ENCODE measurements at regions not wholly inside any gene's neighbourhood (a gene's known extent, or its start where the extent isn't known, plus 50 kb on each side); places are given as distances from the start of the nearest gene placed in this dataset.

GRCh38 chr3:147215660-147216059, 190.7 kb downstream of the ZIC4 start:
- Histone ChIP-seq H3K4me3 (ENCODE audit: low read depth, low read length) (no peak overlapping the region), H3K14ac (ENCODE audit: low read length) (no peak overlapping the region), H3K27ac (ENCODE audit: low read depth, low read length) (no peak overlapping the region), H3K79me2 (ENCODE audit: control insufficient read depth, insufficient read depth, low read length, poor library complexity) (no peaks in the 10 kb centered on the region), H3K79me1 (ENCODE audit: low read length) (no peaks in the 10 kb centered on the region), H3K4me2 (ENCODE audit: low read length) (no peak overlapping the region), H2BK5ac (ENCODE audit: low read depth, low read length, poor library complexity) (no peak overlapping the region), H3K27me3 (ENCODE audit: insufficient read depth, low read length) (no peaks in the 10 kb centered on the region), H4K91ac (ENCODE audit: low read depth, low read length) (no peak overlapping the region), H2BK12ac (ENCODE audit: low read length) (no peak overlapping the region), H4K8ac (ENCODE audit: low read depth, low read length) (no peak overlapping the region), H3K9ac (ENCODE audit: low read length) (no peak overlapping the region), H3K4ac (ENCODE audit: low read depth, low read length) (no peak overlapping the region), H3K18ac (ENCODE audit: low read length) (no peak overlapping the region), H2AK5ac (ENCODE audit: low read length) (no peak overlapping the region), H3K4me1 (ENCODE audit: control insufficient read depth in 1 of 2, insufficient read depth in 2 of 2, low read length in 2 of 2) (no peaks in the 10 kb centered on the region), H3K9me3 (ENCODE audit: insufficient read depth, low read depth, low read length) (no peaks in the 10 kb centered on the region), H2BK120ac (ENCODE audit: insufficient read depth, low read length, poor library complexity) (no peak overlapping the region), H2AFZ (ENCODE audit: insufficient read depth, low read length, poor library complexity) (no peak overlapping the region), H4K12ac (ENCODE audit: low read depth, low read length) (no peak overlapping the region), H3K23ac (ENCODE audit: low read length) (no peak overlapping the region), H3K36me3 (ENCODE audit: control insufficient read depth in 1 of 2, insufficient read depth in 2 of 2, low read length in 2 of 2) (no peaks in the 10 kb centered on the region)
- no peak for DNase-seq

GRCh38 chr3:147213633-147214032, 192.7 kb downstream of the ZIC4 start:
- Histone ChIP-seq H3K9me3 (ENCODE audit: insufficient read depth, low read depth, low read length) (no peaks in the 10 kb centered on the region), H2AFZ (ENCODE audit: insufficient read depth, low read length, poor library complexity) (no peak overlapping the region), H3K36me3 (ENCODE audit: control insufficient read depth in 1 of 2, insufficient read depth in 2 of 2, low read length in 2 of 2) (no peaks in the 10 kb centered on the region), H2AK5ac (ENCODE audit: low read length) (no peak overlapping the region), H4K12ac (ENCODE audit: low read depth, low read length) (no peak overlapping the region), H3K23ac (ENCODE audit: low read length) (no peak overlapping the region), H3K4me3 (ENCODE audit: low read depth, low read length) (no peak overlapping the region), H2BK5ac (ENCODE audit: low read depth, low read length, poor library complexity) (no peak overlapping the region), H3K4me2 (ENCODE audit: low read length) (no peak overlapping the region), H4K8ac (ENCODE audit: low read depth, low read length) (no peak overlapping the region), H3K27ac (ENCODE audit: low read depth, low read length) (no peak overlapping the region), H3K9ac (ENCODE audit: low read length) (no peak overlapping the region), H3K4ac (ENCODE audit: low read depth, low read length) (no peak overlapping the region), H3K14ac (ENCODE audit: low read length) (no peak overlapping the region), H3K4me1 (ENCODE audit: control insufficient read depth in 1 of 2, insufficient read depth in 2 of 2, low read length in 2 of 2) (no peaks in the 10 kb centered on the region), H4K91ac (ENCODE audit: low read depth, low read length) (no peak overlapping the region), H3K27me3 (ENCODE audit: insufficient read depth, low read length) (no peaks in the 10 kb centered on the region), H2BK12ac (ENCODE audit: low read length) (no peak overlapping the region), H3K79me2 (ENCODE audit: control insufficient read depth, insufficient read depth, low read length, poor library complexity) (no peaks in the 10 kb centered on the region), H3K18ac (ENCODE audit: low read length) (no peak overlapping the region), H3K79me1 (ENCODE audit: low read length) (no peaks in the 10 kb centered on the region), H2BK120ac (ENCODE audit: insufficient read depth, low read length, poor library complexity) (no peak overlapping the region)
- no CpG with 5 or more reads among the region's 2 CpGs for WGBS (ENCODE audit: extremely low coverage, insufficient coverage, insufficient read length)
- DNase-seq = no peak

DNA sequence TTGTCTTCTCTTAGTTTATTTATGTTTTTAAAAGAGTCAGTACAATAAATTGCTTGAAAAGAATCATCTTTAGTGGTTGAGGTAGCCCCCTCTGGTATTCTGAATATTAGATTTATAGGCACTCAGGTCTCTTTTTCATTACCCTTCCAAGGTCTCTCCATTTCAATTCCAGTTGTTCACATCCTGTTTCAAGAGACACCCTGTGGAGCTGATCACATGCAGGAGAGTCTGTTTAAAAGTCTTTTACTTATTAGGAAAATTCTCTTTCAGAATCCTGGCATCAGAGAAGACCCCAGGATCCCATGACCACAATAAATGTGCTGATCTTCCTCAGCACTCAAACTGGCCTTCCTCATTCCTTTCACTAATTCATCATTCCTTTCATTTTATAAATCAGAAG, 195.7 kb downstream of the ZIC4 start:
- H3K9ac ChIP-seq (ENCODE audit: low read length) = no peak overlapping the region
- no peak overlapping the region for H2BK120ac ChIP-seq (ENCODE audit: insufficient read depth, low read length, poor library complexity)
- no peak overlapping the region for H2AK5ac ChIP-seq (ENCODE audit: low read length)
- H2BK12ac ChIP-seq (ENCODE audit: low read length) = no peak overlapping the region
- no peak overlapping the region for H3K23ac ChIP-seq (ENCODE audit: low read length)
- DNase-seq = no peak
- H4K12ac ChIP-seq (ENCODE audit: low read depth, low read length) = no peak overlapping the region
- no peak overlapping the region for H3K27ac ChIP-seq (ENCODE audit: low read depth, low read length)
- no peaks in the 10 kb centered on the region for H3K4me1 ChIP-seq (ENCODE audit: control insufficient read depth in 1 of 2, insufficient read depth in 2 of 2, low read length in 2 of 2)
- no peak overlapping the region for H4K91ac ChIP-seq (ENCODE audit: low read depth, low read length)
- H3K4me2 ChIP-seq (ENCODE audit: low read length) = no peak overlapping the region
- H2BK5ac ChIP-seq (ENCODE audit: low read depth, low read length, poor library complexity) = no peak overlapping the region
- H3K79me1 ChIP-seq (ENCODE audit: low read length) = no peaks in the 10 kb centered on the region
- H3K79me2 ChIP-seq (ENCODE audit: control insufficient read depth, insufficient read depth, low read length, poor library complexity) = no peaks in the 10 kb centered on the region
- H3K14ac ChIP-seq (ENCODE audit: low read length) = no peak overlapping the region
- no peak overlapping the region for H3K18ac ChIP-seq (ENCODE audit: low read length)
- no peaks in the 10 kb centered on the region for H3K9me3 ChIP-seq (ENCODE audit: insufficient read depth, low read depth, low read length)
- no peaks in the 10 kb centered on the region for H3K27me3 ChIP-seq (ENCODE audit: insufficient read depth, low read length)
- no peak overlapping the region for H2AFZ ChIP-seq (ENCODE audit: insufficient read depth, low read length, poor library complexity)
- no peaks in the 10 kb centered on the region for H3K36me3 ChIP-seq (ENCODE audit: control insufficient read depth in 1 of 2, insufficient read depth in 2 of 2, low read length in 2 of 2)
- H3K4ac ChIP-seq (ENCODE audit: low read depth, low read length) = no peak overlapping the region
- no peak overlapping the region for H4K8ac ChIP-seq (ENCODE audit: low read depth, low read length)
- no peak overlapping the region for H3K4me3 ChIP-seq (ENCODE audit: low read depth, low read length)

DNA sequence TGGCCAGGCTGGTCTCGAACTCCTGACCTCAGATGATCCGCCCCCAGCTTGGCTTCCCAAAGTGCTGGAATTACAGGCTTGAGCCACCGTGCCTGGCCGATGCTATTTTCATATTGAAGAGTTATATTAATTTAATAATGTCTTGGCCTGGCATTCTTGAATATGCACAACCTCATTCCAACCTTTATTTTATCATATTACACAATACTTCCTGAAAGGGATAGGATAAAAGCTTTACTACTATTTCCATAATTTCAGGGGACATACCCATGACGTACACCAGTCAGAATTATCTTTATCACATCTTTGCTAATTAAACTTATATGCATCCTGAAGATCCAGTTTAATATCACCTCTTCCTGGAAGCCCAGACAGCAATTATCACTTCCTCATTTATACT, 205.3 kb downstream of the ZIC4 start:
- no peak overlapping the region for H3K4me2 ChIP-seq (ENCODE audit: low read length)
- no peaks in the 10 kb centered on the region for H3K9me3 ChIP-seq (ENCODE audit: insufficient read depth, low read depth, low read length)
- no peaks in the 10 kb centered on the region for H3K4me1 ChIP-seq (ENCODE audit: control insufficient read depth in 1 of 2, insufficient read depth in 2 of 2, low read length in 2 of 2)
- H2AK5ac ChIP-seq (ENCODE audit: low read length) = no peak overlapping the region
- no peak overlapping the region for H2BK120ac ChIP-seq (ENCODE audit: insufficient read depth, low read length, poor library complexity)
- DNase-seq = no peak
- H4K8ac ChIP-seq (ENCODE audit: low read depth, low read length) = no peak overlapping the region
- no peak overlapping the region for H2BK5ac ChIP-seq (ENCODE audit: low read depth, low read length, poor library complexity)
- H3K9ac ChIP-seq (ENCODE audit: low read length) = no peak overlapping the region
- no peaks in the 10 kb centered on the region for H3K79me2 ChIP-seq (ENCODE audit: control insufficient read depth, insufficient read depth, low read length, poor library complexity)
- H2BK12ac ChIP-seq (ENCODE audit: low read length) = no peak overlapping the region
- no peak overlapping the region for H4K12ac ChIP-seq (ENCODE audit: low read depth, low read length)
- no peak overlapping the region for H3K18ac ChIP-seq (ENCODE audit: low read length)
- no peak overlapping the region for H3K4ac ChIP-seq (ENCODE audit: low read depth, low read length)
- no peaks in the 10 kb centered on the region for H3K79me1 ChIP-seq (ENCODE audit: low read length)
- no peaks in the 10 kb centered on the region for H3K36me3 ChIP-seq (ENCODE audit: control insufficient read depth in 1 of 2, insufficient read depth in 2 of 2, low read length in 2 of 2)
- no peaks in the 10 kb centered on the region for H3K27me3 ChIP-seq (ENCODE audit: insufficient read depth, low read length)
- no CpG with 5 or more reads among the region's 5 CpGs for WGBS (ENCODE audit: extremely low coverage, insufficient coverage, insufficient read length)
- no peak overlapping the region for H3K4me3 ChIP-seq (ENCODE audit: low read depth, low read length)
- H4K91ac ChIP-seq (ENCODE audit: low read depth, low read length) = no peak overlapping the region
- H2AFZ ChIP-seq (ENCODE audit: insufficient read depth, low read length, poor library complexity) = no peak overlapping the region
- no peak overlapping the region for H3K23ac ChIP-seq (ENCODE audit: low read length)
- no peak overlapping the region for H3K27ac ChIP-seq (ENCODE audit: low read depth, low read length)
- H3K14ac ChIP-seq (ENCODE audit: low read length) = no peak overlapping the region

DNA sequence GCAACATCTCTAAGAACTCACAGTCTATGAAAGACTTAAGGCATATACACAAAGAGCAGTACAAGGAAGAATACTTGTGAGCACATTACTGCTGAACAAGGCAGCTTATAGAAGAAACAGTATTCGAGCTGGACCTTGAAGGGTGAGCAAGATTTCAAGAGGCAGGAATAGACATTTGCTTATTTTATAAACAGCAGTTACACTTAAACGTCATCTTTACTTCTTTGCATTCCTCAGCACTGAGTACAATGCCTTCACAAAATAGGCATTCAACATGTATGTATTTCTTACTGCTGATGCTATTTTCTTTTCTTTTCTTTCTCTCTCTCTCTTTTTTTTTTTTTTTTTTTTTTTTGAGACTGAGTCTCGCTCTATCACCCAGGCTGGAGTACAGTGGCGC, 205.8 kb downstream of the ZIC4 start:
- Histone ChIP-seq H2AK5ac (ENCODE audit: low read length) (no peak overlapping the region), H3K27ac (ENCODE audit: low read depth, low read length) (no peak overlapping the region), H4K91ac (ENCODE audit: low read depth, low read length) (no peak overlapping the region), H3K4ac (ENCODE audit: low read depth, low read length) (no peak overlapping the region), H3K9ac (ENCODE audit: low read length) (no peak overlapping the region), H3K79me1 (ENCODE audit: low read length) (no peaks in the 10 kb centered on the region), H3K14ac (ENCODE audit: low read length) (no peak overlapping the region), H4K8ac (ENCODE audit: low read depth, low read length) (no peak overlapping the region), H2AFZ (ENCODE audit: insufficient read depth, low read length, poor library complexity) (no peak overlapping the region), H3K4me3 (ENCODE audit: low read depth, low read length) (no peak overlapping the region), H3K4me1 (ENCODE audit: control insufficient read depth in 1 of 2, insufficient read depth in 2 of 2, low read length in 2 of 2) (no peaks in the 10 kb centered on the region), H3K23ac (ENCODE audit: low read length) (no peak overlapping the region), H2BK12ac (ENCODE audit: low read length) (no peak overlapping the region), H4K12ac (ENCODE audit: low read depth, low read length) (no peak overlapping the region), H3K9me3 (ENCODE audit: insufficient read depth, low read depth, low read length) (no peaks in the 10 kb centered on the region), H3K18ac (ENCODE audit: low read length) (no peak overlapping the region), H3K79me2 (ENCODE audit: control insufficient read depth, insufficient read depth, low read length, poor library complexity) (no peaks in the 10 kb centered on the region), H3K4me2 (ENCODE audit: low read length) (no peak overlapping the region), H3K36me3 (ENCODE audit: control insufficient read depth in 1 of 2, insufficient read depth in 2 of 2, low read length in 2 of 2) (no peaks in the 10 kb centered on the region), H2BK5ac (ENCODE audit: low read depth, low read length, poor library complexity) (no peak overlapping the region), H3K27me3 (ENCODE audit: insufficient read depth, low read length) (no peaks in the 10 kb centered on the region), H2BK120ac (ENCODE audit: insufficient read depth, low read length, poor library complexity) (no peak overlapping the region)
- DNase-seq = no peak
- no CpG with 5 or more reads among the region's 4 CpGs for WGBS (ENCODE audit: extremely low coverage, insufficient coverage, insufficient read length)
